ENCODE measurements at regions not wholly inside any gene's neighbourhood (a gene's known extent, or its start where the extent isn't known, plus 50 kb on each side); places are given as distances from the start of the nearest gene placed in this dataset.

DNA sequence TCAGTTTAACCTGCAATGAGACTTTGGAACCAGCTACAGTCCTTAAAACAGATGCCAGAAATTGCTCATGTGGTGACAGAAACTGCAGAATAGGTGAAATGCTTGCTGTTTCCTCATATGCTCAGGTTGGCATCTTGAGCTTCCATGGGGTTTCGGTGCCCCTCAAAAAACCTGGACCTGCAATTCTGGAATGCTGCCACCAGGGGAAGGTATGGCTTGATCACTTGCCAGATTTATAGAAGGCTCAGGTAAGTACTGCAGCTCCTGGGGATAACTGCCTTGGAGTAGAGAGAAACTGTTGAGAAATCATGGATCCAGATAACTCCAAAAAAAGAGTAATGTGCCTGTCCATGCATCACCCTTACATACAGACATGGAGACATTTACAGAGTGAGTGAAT is 113.0 kb downstream of the CTTN start:
- TF ChIP-seq, protein P1, sequence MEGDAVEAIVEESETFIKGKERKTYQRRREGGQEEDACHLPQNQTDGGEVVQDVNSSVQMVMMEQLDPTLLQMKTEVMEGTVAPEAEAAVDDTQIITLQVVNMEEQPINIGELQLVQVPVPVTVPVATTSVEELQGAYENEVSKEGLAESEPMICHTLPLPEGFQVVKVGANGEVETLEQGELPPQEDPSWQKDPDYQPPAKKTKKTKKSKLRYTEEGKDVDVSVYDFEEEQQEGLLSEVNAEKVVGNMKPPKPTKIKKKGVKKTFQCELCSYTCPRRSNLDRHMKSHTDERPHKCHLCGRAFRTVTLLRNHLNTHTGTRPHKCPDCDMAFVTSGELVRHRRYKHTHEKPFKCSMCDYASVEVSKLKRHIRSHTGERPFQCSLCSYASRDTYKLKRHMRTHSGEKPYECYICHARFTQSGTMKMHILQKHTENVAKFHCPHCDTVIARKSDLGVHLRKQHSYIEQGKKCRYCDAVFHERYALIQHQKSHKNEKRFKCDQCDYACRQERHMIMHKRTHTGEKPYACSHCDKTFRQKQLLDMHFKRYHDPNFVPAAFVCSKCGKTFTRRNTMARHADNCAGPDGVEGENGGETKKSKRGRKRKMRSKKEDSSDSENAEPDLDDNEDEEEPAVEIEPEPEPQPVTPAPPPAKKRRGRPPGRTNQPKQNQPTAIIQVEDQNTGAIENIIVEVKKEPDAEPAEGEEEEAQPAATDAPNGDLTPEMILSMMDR (IDR thresholded peaks at IDR 0.05; ENCODE audit: poor library complexity, severe bottlenecking): no peak
- TF ChIP-seq POLR2AphosphoS5 (IDR thresholded peaks at IDR 0.05) (no peak), EP300 (conservative IDR thresholded peaks at IDR 0.05; ENCODE audit: poor library complexity, severe bottlenecking) (no peak)
- TF ChIP-seq, protein P2, sequence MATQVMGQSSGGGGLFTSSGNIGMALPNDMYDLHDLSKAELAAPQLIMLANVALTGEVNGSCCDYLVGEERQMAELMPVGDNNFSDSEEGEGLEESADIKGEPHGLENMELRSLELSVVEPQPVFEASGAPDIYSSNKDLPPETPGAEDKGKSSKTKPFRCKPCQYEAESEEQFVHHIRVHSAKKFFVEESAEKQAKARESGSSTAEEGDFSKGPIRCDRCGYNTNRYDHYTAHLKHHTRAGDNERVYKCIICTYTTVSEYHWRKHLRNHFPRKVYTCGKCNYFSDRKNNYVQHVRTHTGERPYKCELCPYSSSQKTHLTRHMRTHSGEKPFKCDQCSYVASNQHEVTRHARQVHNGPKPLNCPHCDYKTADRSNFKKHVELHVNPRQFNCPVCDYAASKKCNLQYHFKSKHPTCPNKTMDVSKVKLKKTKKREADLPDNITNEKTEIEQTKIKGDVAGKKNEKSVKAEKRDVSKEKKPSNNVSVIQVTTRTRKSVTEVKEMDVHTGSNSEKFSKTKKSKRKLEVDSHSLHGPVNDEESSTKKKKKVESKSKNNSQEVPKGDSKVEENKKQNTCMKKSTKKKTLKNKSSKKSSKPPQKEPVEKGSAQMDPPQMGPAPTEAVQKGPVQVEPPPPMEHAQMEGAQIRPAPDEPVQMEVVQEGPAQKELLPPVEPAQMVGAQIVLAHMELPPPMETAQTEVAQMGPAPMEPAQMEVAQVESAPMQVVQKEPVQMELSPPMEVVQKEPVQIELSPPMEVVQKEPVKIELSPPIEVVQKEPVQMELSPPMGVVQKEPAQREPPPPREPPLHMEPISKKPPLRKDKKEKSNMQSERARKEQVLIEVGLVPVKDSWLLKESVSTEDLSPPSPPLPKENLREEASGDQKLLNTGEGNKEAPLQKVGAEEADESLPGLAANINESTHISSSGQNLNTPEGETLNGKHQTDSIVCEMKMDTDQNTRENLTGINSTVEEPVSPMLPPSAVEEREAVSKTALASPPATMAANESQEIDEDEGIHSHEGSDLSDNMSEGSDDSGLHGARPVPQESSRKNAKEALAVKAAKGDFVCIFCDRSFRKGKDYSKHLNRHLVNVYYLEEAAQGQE (IDR thresholded peaks at IDR 0.05; ENCODE audit: borderline replicate concordance): no peak
